ENCODE measurements at regions not wholly inside any gene's neighbourhood (a gene's known extent, or its start where the extent isn't known, plus 50 kb on each side); places are given as distances from the start of the nearest gene placed in this dataset. TPM values are rescaled to one million over a fixed set of nuclear protein-coding genes. Genes with fewer than 3 reads are reported as not detected.

DNA sequence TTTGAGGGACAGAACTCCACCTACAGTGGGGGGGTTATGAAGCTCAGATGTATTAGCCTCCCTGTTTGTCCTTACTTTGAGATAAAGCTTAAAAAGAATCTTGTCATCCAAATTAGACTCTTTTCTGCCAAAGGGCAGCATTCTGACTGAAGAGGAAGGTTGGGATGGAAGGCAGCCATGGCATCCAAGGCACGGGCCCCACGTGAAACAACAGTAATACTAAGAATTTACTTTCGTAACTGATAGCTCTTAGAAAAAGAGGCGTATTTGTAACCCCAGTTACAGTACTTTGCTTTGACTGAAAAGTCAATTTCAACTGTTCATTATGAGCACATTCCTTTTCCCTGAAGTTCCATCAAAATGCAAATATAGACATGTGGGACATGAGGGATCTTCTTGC is 168.5 kb downstream of the ARRDC3 start (continued):
- TF ChIP-seq RAD21 (IDR thresholded peaks at IDR 0.05 in 1 of 2, conservative IDR thresholded peaks at IDR 0.05 in 1 of 2; ENCODE audit: low read depth in 2 of 2, low read length in 2 of 2) (no peak), CTBP2 (IDR thresholded peaks at IDR 0.05; ENCODE audit: borderline replicate concordance, insufficient read depth, insufficient read length, low read length) (no peak), BCL11A (IDR thresholded peaks at IDR 0.05; ENCODE audit: low read depth in 2 of 2, low read length in 2 of 2) (no peak), TCF12 (IDR thresholded peaks at IDR 0.05; ENCODE audit: low read depth, low read length) (no peak)

Small RNAs in the stretch of these regions (small RNA-seq; reads per million reads assigned to genes)
- gene RF00017 (ENCODE audit: insufficient read depth) (not detected), gene RNU4-90P (ENCODE audit: insufficient read depth) (not detected)

All from H1 (cell line).